Prostate gland (tissue), 2 donors: ENCODE measurements at regions not wholly inside any gene's neighbourhood (a gene's known extent, or its start where the extent isn't known, plus 50 kb on each side); places are given as distances from the start of the nearest gene placed in this dataset.

Source experiments
- DNase-seq: peaks from one replicate; pipeline ENCODE4 v3.0.0-alpha.2; 2019; ENCODE audit warnings: low spot score
- H3K27ac ChIP-seq, 2 donors: fragments of 200-600 bp; sonication (generic); 2 replicates each; pipeline ENCODE4 v1.5.1; 2017 to 2019
- H3K27me3 ChIP-seq: fragments of 200-600 bp; sonication (generic); replicated peaks from 2 replicates; pipeline ENCODE4 v1.5.1; 2019; ENCODE audit not compliant: insufficient read depth
- H3K36me3 ChIP-seq, 2 donors: fragments of 200-600 bp; sonication (generic); 1 replicate in 1 of 2; 2 replicates in 1 of 2; pipeline versions ENCODE4 v1.5.1 to v1.8.1; 2017 to 2019
- H3K4me1 ChIP-seq: fragments of 200-600 bp; sonication (generic); replicated peaks from 2 replicates; pipeline ENCODE4 v1.5.1; 2019
- H3K4me3 ChIP-seq, 2 donors: fragments of 200-600 bp; sonication (generic); 2 replicates each; pipeline ENCODE4 v1.5.1; 2017 to 2019
- H3K9me3 ChIP-seq: fragments of 200-600 bp; sonication (generic); 2 replicates; pipeline ENCODE4 v1.5.1; 2017
- POLR2A ChIP-seq: fragments of 450-650 bp; IDR thresholded peaks from one replicate; pipeline ENCODE4 v1.6.1; 2016; ENCODE audit warnings: antibody characterized with exemption, mild to moderate bottlenecking
- POLR2AphosphoS5 ChIP-seq: sonication (generic); formaldehyde crosslinking; IDR thresholded peaks from one replicate; pipeline ENCODE4 v1.6.1; 2017; ENCODE audit warnings: antibody characterized with exemption
- WGBS: methylation state at CpG from one replicate; pipeline ENCODE4 v1.1.5; 2018; 5-methylcytosine and 5-hydroxymethylcytosine counted together
- intact Hi-C: fragments of 100-400 bp; cut with DNase I; formaldehyde crosslinking; loops from one replicate; pipeline ENCODE4 v1.14.2; 2022
- TF ChIP-seq, protein P1 (sequence below), 4 experiments: fragments of 200-600 bp in 2 of 4; fragments of 450-650 bp in 2 of 4; sonication (generic) in 2 of 4; IDR thresholded peaks; 1 replicate in 3 of 4; 2 replicates in 1 of 4; pipeline ENCODE4 v1.5.1; 2016 to 2019; ENCODE audit warnings: antibody characterized with exemption in 4 of 4, mild to moderate bottlenecking in 2 of 4, moderate library complexity in 2 of 4

GRCh38 chr4:178309890-178310289, 867.7 kb upstream of the AGA start:
- intact Hi-C loops = no loop called here
- H3K36me3 ChIP-seq = no peaks in the 10 kb centered on the region
- no peak overlapping the region for H3K27ac ChIP-seq
- H3K9me3 ChIP-seq = no peaks in the 10 kb centered on the region
- no peaks in the 10 kb centered on the region for H3K27me3 ChIP-seq
- no peak for DNase-seq
- H3K4me3 ChIP-seq = no peak overlapping the region
- WGBS = 83% methylated on average over 2 of the region's 2 CpGs
- H3K4me1 ChIP-seq = no peaks in the 10 kb centered on the region
- TF ChIP-seq POLR2A = no peak
- no peak for TF ChIP-seq POLR2AphosphoS5
- TF ChIP-seq, protein P1, sequence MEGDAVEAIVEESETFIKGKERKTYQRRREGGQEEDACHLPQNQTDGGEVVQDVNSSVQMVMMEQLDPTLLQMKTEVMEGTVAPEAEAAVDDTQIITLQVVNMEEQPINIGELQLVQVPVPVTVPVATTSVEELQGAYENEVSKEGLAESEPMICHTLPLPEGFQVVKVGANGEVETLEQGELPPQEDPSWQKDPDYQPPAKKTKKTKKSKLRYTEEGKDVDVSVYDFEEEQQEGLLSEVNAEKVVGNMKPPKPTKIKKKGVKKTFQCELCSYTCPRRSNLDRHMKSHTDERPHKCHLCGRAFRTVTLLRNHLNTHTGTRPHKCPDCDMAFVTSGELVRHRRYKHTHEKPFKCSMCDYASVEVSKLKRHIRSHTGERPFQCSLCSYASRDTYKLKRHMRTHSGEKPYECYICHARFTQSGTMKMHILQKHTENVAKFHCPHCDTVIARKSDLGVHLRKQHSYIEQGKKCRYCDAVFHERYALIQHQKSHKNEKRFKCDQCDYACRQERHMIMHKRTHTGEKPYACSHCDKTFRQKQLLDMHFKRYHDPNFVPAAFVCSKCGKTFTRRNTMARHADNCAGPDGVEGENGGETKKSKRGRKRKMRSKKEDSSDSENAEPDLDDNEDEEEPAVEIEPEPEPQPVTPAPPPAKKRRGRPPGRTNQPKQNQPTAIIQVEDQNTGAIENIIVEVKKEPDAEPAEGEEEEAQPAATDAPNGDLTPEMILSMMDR (IDR thresholded peaks at IDR 0.05) = no peak

DNA sequence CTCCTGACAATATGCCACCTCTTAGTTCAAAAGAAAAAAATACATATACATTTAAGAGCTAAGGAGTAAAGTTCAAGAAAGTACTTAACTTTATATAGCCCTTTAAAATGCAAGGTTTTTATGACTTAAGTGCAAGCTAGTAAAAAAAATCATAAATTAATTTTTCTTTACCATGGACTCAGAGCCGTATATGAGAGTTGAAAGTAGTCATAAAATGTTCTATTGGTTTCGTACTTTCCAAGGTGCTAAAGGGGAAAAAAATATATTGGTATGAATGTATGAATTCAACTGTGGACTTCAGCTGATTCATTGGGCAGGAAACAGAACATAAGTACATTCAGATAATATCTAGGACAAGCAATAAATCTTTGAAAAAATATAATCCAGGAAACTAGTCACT, 869.8 kb upstream of the AGA start:
- intact Hi-C loops = no loop called here
- H3K4me3 ChIP-seq = no peak overlapping the region
- H3K27me3 ChIP-seq = no peaks in the 10 kb centered on the region
- H3K27ac ChIP-seq = no peak overlapping the region
- WGBS = 15% methylated on average over 2 of the region's 2 CpGs
- H3K36me3 ChIP-seq = no peaks in the 10 kb centered on the region
- TF ChIP-seq POLR2AphosphoS5 = no peak
- TF ChIP-seq, protein P1 (IDR thresholded peaks at IDR 0.05) = no peak
- no peak for TF ChIP-seq POLR2A
- DNase-seq = no peak
- no peaks in the 10 kb centered on the region for H3K4me1 ChIP-seq
- no peaks in the 10 kb centered on the region for H3K9me3 ChIP-seq

DNA sequence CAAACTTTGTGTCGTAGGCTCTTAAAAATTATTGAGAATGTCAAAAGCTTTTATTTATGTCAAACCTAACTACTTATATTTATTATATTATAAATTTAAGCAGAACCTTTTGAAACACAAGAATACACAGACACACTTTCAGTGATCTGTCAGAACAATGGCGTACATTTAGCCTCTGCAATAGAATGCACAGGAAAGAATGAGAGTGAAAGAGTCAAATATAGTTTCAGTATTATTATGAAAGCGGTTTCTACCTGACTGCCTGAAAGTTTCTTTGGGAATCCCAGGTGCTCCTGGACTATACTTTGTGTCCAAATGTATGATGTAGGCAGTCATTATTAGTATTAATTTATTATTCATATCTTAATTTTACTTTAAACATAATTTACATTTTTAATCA, 872.0 kb upstream of the AGA start:
- Histone ChIP-seq H3K27me3 (no peaks in the 10 kb centered on the region), H3K4me3 (no peak overlapping the region), H3K27ac (no peak overlapping the region), H3K9me3 (no peaks in the 10 kb centered on the region), H3K4me1 (no peaks in the 10 kb centered on the region), H3K36me3 (no peaks in the 10 kb centered on the region)
- intact Hi-C loops = no loop called here
- 89% methylated on average over 3 of the region's 3 CpGs for WGBS
- no peak for DNase-seq
- TF ChIP-seq POLR2A = no peak
- TF ChIP-seq POLR2AphosphoS5 = no peak
- TF ChIP-seq, protein P1 (IDR thresholded peaks at IDR 0.05) = no peak

- DNase-seq = no peak
- Histone ChIP-seq H3K4me1 (no peaks in the 10 kb centered on the region), H3K27ac (no peak overlapping the region), H3K4me3 (no peak overlapping the region), H3K9me3 (no peaks in the 10 kb centered on the region), H3K27me3 (no peaks in the 10 kb centered on the region), H3K36me3 (no peaks in the 10 kb centered on the region)
- intact Hi-C loops = no loop called here
- WGBS = 34% methylated on average over 2 of the region's 2 CpGs
- no peak for TF ChIP-seq POLR2AphosphoS5
Observed at GRCh38 chr4:178316211-178316610, 874.0 kb upstream of the AGA start.

DNA sequence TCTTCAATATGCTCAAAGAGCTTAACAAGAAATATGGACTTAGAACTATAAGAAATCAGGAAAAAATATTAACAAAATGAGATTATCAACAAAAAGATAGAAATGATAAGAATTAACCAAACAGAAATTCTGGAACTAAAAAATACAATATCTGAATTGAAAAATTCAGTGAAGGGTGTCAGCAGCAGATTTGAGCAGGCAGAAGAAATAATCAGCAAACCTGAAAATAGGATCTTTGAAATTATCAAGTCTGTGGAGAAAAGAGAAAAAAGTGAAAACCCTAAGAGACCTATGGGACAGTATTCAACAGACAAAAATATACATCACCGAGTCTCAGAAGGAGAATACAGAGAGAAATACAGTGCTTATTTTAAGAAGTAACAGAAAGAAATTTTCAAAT, 877.8 kb upstream of the AGA start:
- no peak overlapping the region for H3K27ac ChIP-seq
- no peaks in the 10 kb centered on the region for H3K27me3 ChIP-seq
- intact Hi-C loops = no loop called here
- H3K4me3 ChIP-seq = no peak overlapping the region
- no peaks in the 10 kb centered on the region for H3K36me3 ChIP-seq
- no peaks in the 10 kb centered on the region for H3K4me1 ChIP-seq
- DNase-seq = no peak
- TF ChIP-seq, protein P1 (IDR thresholded peaks at IDR 0.05) = no peak
- TF ChIP-seq POLR2AphosphoS5 (no peak), POLR2A (no peak)
- 97% methylated on average over 1 of the region's 1 CpG for WGBS
- no peaks in the 10 kb centered on the region for H3K9me3 ChIP-seq
